MM.1S (cell line): ENCODE measurements at regions not wholly inside any gene's neighbourhood (a gene's known extent, or its start where the extent isn't known, plus 50 kb on each side); places are given as distances from the start of the nearest gene placed in this dataset.

ENCODE experiments used
- EZH2 ChIP-seq: fragments of 300-600 bp; sonication (generic); optimal IDR thresholded peaks from 2 replicates; pipeline ENCODE3; 2017; ENCODE audit warnings: low read depth, mild to moderate bottlenecking, antibody characterized with exemption, low read length, mixed read lengths
- EZH2phosphoT487 ChIP-seq: fragments of 300-600 bp; sonication (generic); IDR thresholded peaks from 2 replicates; pipeline ENCODE4 v1.6.1; 2018; ENCODE audit warnings: antibody characterized with exemption, low read length
- TF ChIP-seq, protein P1 (sequence below): fragments of 300-600 bp; sonication (generic); IDR thresholded peaks from 2 replicates; pipeline ENCODE4 v1.5.1; 2016; ENCODE audit warnings: antibody characterized with exemption, low read length, mixed read lengths

DNA sequence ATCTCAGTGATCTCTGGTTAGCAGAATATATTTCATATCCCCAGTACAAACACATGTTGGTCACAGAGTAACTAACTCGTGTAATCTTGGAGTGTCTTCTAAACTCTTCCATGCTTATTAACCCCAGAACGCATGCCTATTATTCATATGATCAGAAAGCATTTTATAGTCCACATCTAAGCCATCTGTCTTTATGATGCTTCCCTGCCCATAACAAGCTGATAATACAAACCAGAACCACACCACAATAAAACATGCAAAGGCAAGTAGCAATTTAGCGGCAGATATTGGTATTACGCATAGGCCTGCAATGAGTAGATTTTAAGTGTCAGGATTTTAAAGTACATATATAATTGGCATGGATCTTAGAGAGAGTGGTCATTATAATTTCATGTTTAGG, 120.0 kb upstream of the PRKCQ start:
- TF ChIP-seq, protein P1, sequence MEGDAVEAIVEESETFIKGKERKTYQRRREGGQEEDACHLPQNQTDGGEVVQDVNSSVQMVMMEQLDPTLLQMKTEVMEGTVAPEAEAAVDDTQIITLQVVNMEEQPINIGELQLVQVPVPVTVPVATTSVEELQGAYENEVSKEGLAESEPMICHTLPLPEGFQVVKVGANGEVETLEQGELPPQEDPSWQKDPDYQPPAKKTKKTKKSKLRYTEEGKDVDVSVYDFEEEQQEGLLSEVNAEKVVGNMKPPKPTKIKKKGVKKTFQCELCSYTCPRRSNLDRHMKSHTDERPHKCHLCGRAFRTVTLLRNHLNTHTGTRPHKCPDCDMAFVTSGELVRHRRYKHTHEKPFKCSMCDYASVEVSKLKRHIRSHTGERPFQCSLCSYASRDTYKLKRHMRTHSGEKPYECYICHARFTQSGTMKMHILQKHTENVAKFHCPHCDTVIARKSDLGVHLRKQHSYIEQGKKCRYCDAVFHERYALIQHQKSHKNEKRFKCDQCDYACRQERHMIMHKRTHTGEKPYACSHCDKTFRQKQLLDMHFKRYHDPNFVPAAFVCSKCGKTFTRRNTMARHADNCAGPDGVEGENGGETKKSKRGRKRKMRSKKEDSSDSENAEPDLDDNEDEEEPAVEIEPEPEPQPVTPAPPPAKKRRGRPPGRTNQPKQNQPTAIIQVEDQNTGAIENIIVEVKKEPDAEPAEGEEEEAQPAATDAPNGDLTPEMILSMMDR: no peak
- TF ChIP-seq EZH2 (no peak), EZH2phosphoT487 (no peak)
